Liver (tissue), 8 donors: ENCODE measurements at regions not wholly inside any gene's neighbourhood (a gene's known extent, or its start where the extent isn't known, plus 50 kb on each side); places are given as distances from the start of the nearest gene placed in this dataset.

ENCODE experiments used
- DNase-seq: peaks from one replicate; pipeline ENCODE4 v3.0.0-alpha.2; 2017; ENCODE audit warnings: low spot score
- H3K27ac ChIP-seq, 2 donors: one replicate each; pipeline ENCODE4 v1.7.0; 2013; ENCODE audit warnings: inconsistent platforms in 2 of 2, low read length in 2 of 2, control low read depth in 1 of 2, low read depth in 1 of 2, mild to moderate bottlenecking in 1 of 2
- H3K27me3 ChIP-seq, 4 donors: one replicate each; pipeline versions ENCODE4 v1.6.1 to v1.7.0; 2013; ENCODE audit warnings: low read length in 3 of 4, inconsistent platforms in 1 of 4, mild to moderate bottlenecking in 1 of 4, moderate library complexity in 1 of 4; ENCODE audit not compliant: control insufficient read depth in 4 of 4, insufficient read depth in 4 of 4
- H3K36me3 ChIP-seq, 4 donors: one replicate each; pipeline versions ENCODE4 v1.6.1 to v1.7.0; 2013; ENCODE audit warnings: low read length in 3 of 4, mild to moderate bottlenecking in 3 of 4, low read depth in 1 of 4, moderate library complexity in 1 of 4; ENCODE audit not compliant: control insufficient read depth in 4 of 4, insufficient read depth in 3 of 4
- H3K4me1 ChIP-seq, 4 donors: one replicate each; pipeline versions ENCODE4 v1.6.1 to v1.7.0; 2013; ENCODE audit warnings: low read length in 3 of 4, mild to moderate bottlenecking in 3 of 4, moderate library complexity in 1 of 4; ENCODE audit not compliant: control insufficient read depth in 4 of 4, insufficient read depth in 4 of 4
- H3K4me3 ChIP-seq, 3 donors: one replicate each; pipeline versions ENCODE4 v1.6.1 to v1.7.0; 2013; ENCODE audit warnings: low read length in 3 of 3, control low read depth in 1 of 3, low read depth in 1 of 3, mild to moderate bottlenecking in 1 of 3
- H3K9ac ChIP-seq, 2 donors: one replicate each; pipeline ENCODE4 v1.7.0; 2013; ENCODE audit warnings: low read length in 2 of 2, mild to moderate bottlenecking in 2 of 2, moderate library complexity in 2 of 2, control low read depth in 1 of 2, low read depth in 1 of 2
- H3K9me3 ChIP-seq, 4 donors: one replicate each; pipeline versions ENCODE4 v1.6.1 to v1.7.0; 2013; ENCODE audit warnings: low read length in 3 of 4; ENCODE audit not compliant: control insufficient read depth in 4 of 4
- ATF3 ChIP-seq: IDR thresholded peaks from 2 replicates; pipeline ENCODE4 v1.6.1; 2016; ENCODE audit warnings: antibody characterized with exemption
- CTCF ChIP-seq: fragments of 150-350 bp; IDR thresholded peaks from 2 replicates; pipeline ENCODE4 v1.5.1; 2017; ENCODE audit warnings: improper control_type of control experiment, low read depth, low read length; ENCODE audit not compliant: missing input control
- EGR1 ChIP-seq, 2 donors: IDR thresholded peaks; 2 replicates each; pipeline ENCODE4 v1.6.1; 2016 to 2018; ENCODE audit warnings: antibody characterized with exemption in 2 of 2, low read depth in 2 of 2
- FOXA1 ChIP-seq: IDR thresholded peaks from 2 replicates; pipeline ENCODE4 v1.6.1; 2016; ENCODE audit warnings: antibody characterized with exemption
- FOXA2 ChIP-seq: IDR thresholded peaks from 2 replicates; pipeline ENCODE4 v1.6.1; 2016; ENCODE audit warnings: antibody characterized with exemption
- GABPA ChIP-seq, 2 donors: IDR thresholded peaks in 1 of 2; conservative IDR thresholded peaks in 1 of 2; 2 replicates each; pipeline ENCODE4 v1.6.1; 2016; ENCODE audit warnings: antibody characterized with exemption in 2 of 2, mild to moderate bottlenecking in 1 of 2, moderate library complexity in 1 of 2
- HNF4A ChIP-seq, 2 donors: conservative IDR thresholded peaks; 2 replicates each; pipeline ENCODE4 v1.6.1; 2016; ENCODE audit warnings: antibody characterized with exemption in 2 of 2, mild to moderate bottlenecking in 2 of 2
- HNF4G ChIP-seq: IDR thresholded peaks from 2 replicates; pipeline ENCODE4 v1.6.1; 2016; ENCODE audit warnings: antibody characterized with exemption
- MAX ChIP-seq: IDR thresholded peaks from 2 replicates; pipeline ENCODE4 v1.6.1; 2016; ENCODE audit warnings: antibody characterized with exemption
- NR2F2 ChIP-seq: IDR thresholded peaks from 2 replicates; pipeline ENCODE4 v1.6.1; 2016; ENCODE audit warnings: antibody characterized with exemption
- RAD21 ChIP-seq, 2 donors: IDR thresholded peaks; 2 replicates each; pipeline ENCODE4 v1.6.1; 2016; ENCODE audit warnings: antibody characterized with exemption in 2 of 2, mild to moderate bottlenecking in 2 of 2
- RXRA ChIP-seq, 2 donors: IDR thresholded peaks; 2 replicates each; pipeline ENCODE4 v1.6.1; 2017 to 2018; ENCODE audit warnings: antibody characterized with exemption in 2 of 2, mild to moderate bottlenecking in 1 of 2
- SP1 ChIP-seq: IDR thresholded peaks from 2 replicates; pipeline ENCODE4 v1.6.1; 2018; ENCODE audit warnings: antibody characterized with exemption, mild to moderate bottlenecking
- TAF1 ChIP-seq: conservative IDR thresholded peaks from 2 replicates; pipeline ENCODE4 v1.6.1; 2016; ENCODE audit warnings: antibody characterized with exemption, mild to moderate bottlenecking
- YY1 ChIP-seq: IDR thresholded peaks from 2 replicates; pipeline ENCODE4 v1.6.1; 2016; ENCODE audit warnings: antibody characterized with exemption, mild to moderate bottlenecking
- WGBS: extraction: QIAGEN DNeasy Blood & Tissue Kit; methylation state at CpG from one replicate; pipeline ENCODE4 v1.1.7; 2013; 5-methylcytosine and 5-hydroxymethylcytosine counted together
- TF ChIP-seq, protein P1 (sequence below): IDR thresholded peaks from 2 replicates; pipeline ENCODE4 v1.6.1; 2016; ENCODE audit warnings: antibody characterized with exemption
- TF ChIP-seq, protein P2 (sequence below): IDR thresholded peaks from 2 replicates; pipeline ENCODE4 v1.6.1; 2016; ENCODE audit warnings: antibody characterized with exemption, mild to moderate bottlenecking
- donor health status: healthy.
- donor health status: healthy.
- donor health status: healthy.
- donor health status: healthy.
- donor health status: healthy.

DNA sequence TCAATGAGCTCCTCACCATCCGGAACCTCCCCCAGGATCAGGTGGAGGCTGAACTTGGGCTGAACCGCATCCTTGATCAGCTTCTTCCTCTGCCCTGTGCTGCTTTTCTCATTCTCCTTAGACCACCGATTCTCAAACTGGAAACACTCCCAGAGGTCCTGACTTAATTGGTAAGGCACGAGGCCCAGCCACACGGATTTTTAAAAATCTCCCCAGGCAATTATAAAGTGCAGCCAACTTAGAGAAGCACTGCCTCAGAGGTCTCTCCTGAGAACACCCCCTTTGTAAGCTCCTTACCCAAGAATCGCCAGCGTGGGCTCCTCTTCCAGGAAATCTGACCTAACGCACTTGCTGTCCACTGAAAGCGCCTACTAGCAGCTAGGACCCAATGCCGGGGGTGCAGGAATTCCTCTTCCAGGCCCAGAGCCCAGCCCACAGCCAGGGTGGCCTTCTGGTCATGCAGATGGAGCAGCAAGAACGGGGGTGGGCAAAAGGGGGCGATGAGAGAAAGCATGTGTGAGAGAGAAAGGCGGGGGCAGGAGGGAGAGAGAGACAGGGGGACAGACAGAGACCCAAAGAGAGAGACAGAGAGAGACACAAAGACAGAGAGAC lies 66.9 kb upstream of the CACNA1A start:
- Histone ChIP-seq H3K27ac (no peak overlapping the region), H3K4me3 (no peak overlapping the region), H3K9me3 (peaks cover 5 to 11% (median 6%) of the 10 kb centered on the region in 4 donors), H3K9ac (no peak overlapping the region), H3K4me1 (no peaks in the 10 kb centered on the region), H3K36me3 (no peaks in the 10 kb centered on the region), H3K27me3 (no peaks in the 10 kb centered on the region)
- no peak for TF ChIP-seq TAF1
- no peak for TF ChIP-seq ATF3
- TF ChIP-seq EGR1 (IDR thresholded peaks at IDR 0.05; ENCODE audit: low read depth in 2 of 2), result no peak
- TF ChIP-seq NR2F2, result no peak
- TF ChIP-seq YY1, result no peak
- TF ChIP-seq RAD21 (IDR thresholded peaks at IDR 0.05), result no peak
- no peak for TF ChIP-seq CTCF
- no peak for TF ChIP-seq FOXA2
- no peak for TF ChIP-seq RXRA (IDR thresholded peaks at IDR 0.05)
- TF ChIP-seq GABPA (IDR thresholded peaks at IDR 0.05 in 1 of 2, conservative IDR thresholded peaks at IDR 0.05 in 1 of 2), result no peak
- no peak for TF ChIP-seq FOXA1
- no peak for TF ChIP-seq SP1
- TF ChIP-seq HNF4G, result no peak
- TF ChIP-seq MAX, result no peak
- no peak for DNase-seq
- 50% methylated on average over 13 of the region's 13 CpGs for WGBS

DNA sequence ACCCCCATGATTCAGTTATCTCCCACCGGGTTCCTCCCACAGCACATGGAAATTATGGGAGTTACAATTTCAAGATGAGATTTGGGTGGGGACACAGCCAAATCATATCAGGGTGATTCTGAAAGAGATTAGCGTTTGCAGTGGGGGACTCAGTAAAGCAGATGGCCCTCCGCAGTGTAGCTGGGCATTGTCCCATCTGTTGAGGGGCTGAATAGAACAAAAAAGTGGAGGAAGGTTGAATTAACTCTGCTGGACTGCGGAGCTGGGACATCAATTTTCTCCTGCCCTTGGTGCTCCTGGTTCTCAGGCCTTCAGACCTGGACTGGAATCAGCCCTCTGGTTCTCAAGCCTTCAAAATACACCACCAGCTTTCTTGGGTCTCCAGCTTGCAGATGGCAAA lies 55.2 kb upstream of the CACNA1A start:
- peaks cover 0 to 2% (median under 1%) of the 10 kb centered on the region in 4 donors for H3K9me3 ChIP-seq
- no peak for DNase-seq
- WGBS, result 80% methylated on average over 4 of the region's 4 CpGs
- no peaks in the 10 kb centered on the region for H3K36me3 ChIP-seq
- no peaks in the 10 kb centered on the region for H3K4me1 ChIP-seq
- peaks cover 0 to 3% (median 0%) of the 10 kb centered on the region in 4 donors for H3K27me3 ChIP-seq
- H3K9ac ChIP-seq, result no peak overlapping the region
- TF ChIP-seq YY1, result no peak
- TF ChIP-seq SP1, result no peak
- TF ChIP-seq MAX, result no peak
- TF ChIP-seq GABPA (IDR thresholded peaks at IDR 0.05 in 1 of 2, conservative IDR thresholded peaks at IDR 0.05 in 1 of 2), result no peak
- no peak for TF ChIP-seq HNF4G
- TF ChIP-seq FOXA2, result no peak
- no peak for TF ChIP-seq NR2F2
- TF ChIP-seq FOXA1, result no peak
- no peak for TF ChIP-seq HNF4A (conservative IDR thresholded peaks at IDR 0.05)
- no peak overlapping the region for H3K4me3 ChIP-seq
- H3K27ac ChIP-seq, result no peak overlapping the region

- Histone ChIP-seq H3K27ac (no peak overlapping the region), H3K27me3 (peaks cover 0 to 7% (median 2%) of the 10 kb centered on the region in 4 donors), H3K36me3 (no peaks in the 10 kb centered on the region), H3K9me3 (peaks cover 0 to 3% (median under 1%) of the 10 kb centered on the region in 4 donors), H3K4me3 (no peak overlapping the region), H3K9ac (no peak overlapping the region), H3K4me1 (no peaks in the 10 kb centered on the region)
- WGBS, result 43% methylated on average over 7 of the region's 7 CpGs
- no peak for TF ChIP-seq ATF3
- no peak for TF ChIP-seq SP1
- TF ChIP-seq RXRA (IDR thresholded peaks at IDR 0.05), result no peak
- no peak for TF ChIP-seq GABPA (IDR thresholded peaks at IDR 0.05 in 1 of 2, conservative IDR thresholded peaks at IDR 0.05 in 1 of 2)
- TF ChIP-seq, protein P1, sequence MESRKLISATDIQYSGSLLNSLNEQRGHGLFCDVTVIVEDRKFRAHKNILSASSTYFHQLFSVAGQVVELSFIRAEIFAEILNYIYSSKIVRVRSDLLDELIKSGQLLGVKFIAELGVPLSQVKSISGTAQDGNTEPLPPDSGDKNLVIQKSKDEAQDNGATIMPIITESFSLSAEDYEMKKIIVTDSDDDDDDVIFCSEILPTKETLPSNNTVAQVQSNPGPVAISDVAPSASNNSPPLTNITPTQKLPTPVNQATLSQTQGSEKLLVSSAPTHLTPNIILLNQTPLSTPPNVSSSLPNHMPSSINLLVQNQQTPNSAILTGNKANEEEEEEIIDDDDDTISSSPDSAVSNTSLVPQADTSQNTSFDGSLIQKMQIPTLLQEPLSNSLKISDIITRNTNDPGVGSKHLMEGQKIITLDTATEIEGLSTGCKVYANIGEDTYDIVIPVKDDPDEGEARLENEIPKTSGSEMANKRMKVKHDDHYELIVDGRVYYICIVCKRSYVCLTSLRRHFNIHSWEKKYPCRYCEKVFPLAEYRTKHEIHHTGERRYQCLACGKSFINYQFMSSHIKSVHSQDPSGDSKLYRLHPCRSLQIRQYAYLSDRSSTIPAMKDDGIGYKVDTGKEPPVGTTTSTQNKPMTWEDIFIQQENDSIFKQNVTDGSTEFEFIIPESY, result no peak
- TF ChIP-seq TAF1, result no peak
- TF ChIP-seq, protein P2, sequence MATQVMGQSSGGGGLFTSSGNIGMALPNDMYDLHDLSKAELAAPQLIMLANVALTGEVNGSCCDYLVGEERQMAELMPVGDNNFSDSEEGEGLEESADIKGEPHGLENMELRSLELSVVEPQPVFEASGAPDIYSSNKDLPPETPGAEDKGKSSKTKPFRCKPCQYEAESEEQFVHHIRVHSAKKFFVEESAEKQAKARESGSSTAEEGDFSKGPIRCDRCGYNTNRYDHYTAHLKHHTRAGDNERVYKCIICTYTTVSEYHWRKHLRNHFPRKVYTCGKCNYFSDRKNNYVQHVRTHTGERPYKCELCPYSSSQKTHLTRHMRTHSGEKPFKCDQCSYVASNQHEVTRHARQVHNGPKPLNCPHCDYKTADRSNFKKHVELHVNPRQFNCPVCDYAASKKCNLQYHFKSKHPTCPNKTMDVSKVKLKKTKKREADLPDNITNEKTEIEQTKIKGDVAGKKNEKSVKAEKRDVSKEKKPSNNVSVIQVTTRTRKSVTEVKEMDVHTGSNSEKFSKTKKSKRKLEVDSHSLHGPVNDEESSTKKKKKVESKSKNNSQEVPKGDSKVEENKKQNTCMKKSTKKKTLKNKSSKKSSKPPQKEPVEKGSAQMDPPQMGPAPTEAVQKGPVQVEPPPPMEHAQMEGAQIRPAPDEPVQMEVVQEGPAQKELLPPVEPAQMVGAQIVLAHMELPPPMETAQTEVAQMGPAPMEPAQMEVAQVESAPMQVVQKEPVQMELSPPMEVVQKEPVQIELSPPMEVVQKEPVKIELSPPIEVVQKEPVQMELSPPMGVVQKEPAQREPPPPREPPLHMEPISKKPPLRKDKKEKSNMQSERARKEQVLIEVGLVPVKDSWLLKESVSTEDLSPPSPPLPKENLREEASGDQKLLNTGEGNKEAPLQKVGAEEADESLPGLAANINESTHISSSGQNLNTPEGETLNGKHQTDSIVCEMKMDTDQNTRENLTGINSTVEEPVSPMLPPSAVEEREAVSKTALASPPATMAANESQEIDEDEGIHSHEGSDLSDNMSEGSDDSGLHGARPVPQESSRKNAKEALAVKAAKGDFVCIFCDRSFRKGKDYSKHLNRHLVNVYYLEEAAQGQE, result no peak
- no peak for TF ChIP-seq NR2F2
- TF ChIP-seq YY1, result no peak
- TF ChIP-seq RAD21 (IDR thresholded peaks at IDR 0.05), result no peak
- TF ChIP-seq HNF4G, result no peak
- no peak for TF ChIP-seq FOXA2
- no peak for TF ChIP-seq HNF4A (conservative IDR thresholded peaks at IDR 0.05)
- DNase-seq, result no peak
Measured at GRCh38 chr19:13557756-13558398, 51.6 kb upstream of the CACNA1A start.
